Activated CD4-positive, alpha-beta T cell treated with anti-CD3 and anti-CD28 coated beads, Interleukin-2, amount 50 U/mL, for 1 hour (primary cell): ENCODE measurements at regions not wholly inside any gene's neighbourhood (a gene's known extent, or its start where the extent isn't known, plus 50 kb on each side); places are given as distances from the start of the nearest gene placed in this dataset.

Experiments
- DNase-seq: peaks from one replicate; pipeline ENCODE4 v3.0.0-alpha.2; 2020

- DNase-seq = no peak
These were observed 836.7 kb downstream of the CBLN2 start for GRCh38 chr18:71707400-71707799.

GRCh38 chr18:71689416-71690160 lies 854.6 kb downstream of the CBLN2 start:
- no peak for DNase-seq

GRCh38 chr18:71682591-71682990 lies 861.6 kb downstream of the CBLN2 start:
- DNase-seq = no peak

- DNase-seq = no peak
These were observed 866.0 kb downstream of the CBLN2 start for GRCh38 chr18:71678144-71678543.

DNA sequence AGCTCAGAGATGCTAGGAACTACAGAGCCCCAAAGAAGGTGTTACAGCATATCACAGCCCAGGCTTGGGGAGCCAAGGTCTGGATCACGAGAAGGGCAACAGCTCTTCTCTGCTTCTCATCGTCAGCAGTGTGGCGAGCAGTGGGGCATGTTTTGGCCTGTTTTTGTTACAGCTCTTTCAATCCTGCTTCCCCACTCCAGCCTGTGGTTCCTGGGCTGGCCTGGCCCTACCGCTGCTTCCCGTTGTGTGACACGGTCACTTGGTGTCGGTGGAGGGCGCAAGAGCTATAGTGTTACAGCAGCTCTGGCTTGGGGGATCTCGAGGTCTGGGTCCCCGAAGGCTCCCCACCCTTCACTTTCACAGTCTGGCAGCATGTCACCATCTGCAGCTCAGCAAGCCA lies 870.2 kb downstream of the CBLN2 start:
- no peak for DNase-seq

- no peak for DNase-seq
These were observed 870.6 kb downstream of the CBLN2 start for GRCh38 chr18:71673498-71673897.

- no peak for DNase-seq
These were observed 877.7 kb downstream of the CBLN2 start for GRCh38 chr18:71666481-71666880.

DNA sequence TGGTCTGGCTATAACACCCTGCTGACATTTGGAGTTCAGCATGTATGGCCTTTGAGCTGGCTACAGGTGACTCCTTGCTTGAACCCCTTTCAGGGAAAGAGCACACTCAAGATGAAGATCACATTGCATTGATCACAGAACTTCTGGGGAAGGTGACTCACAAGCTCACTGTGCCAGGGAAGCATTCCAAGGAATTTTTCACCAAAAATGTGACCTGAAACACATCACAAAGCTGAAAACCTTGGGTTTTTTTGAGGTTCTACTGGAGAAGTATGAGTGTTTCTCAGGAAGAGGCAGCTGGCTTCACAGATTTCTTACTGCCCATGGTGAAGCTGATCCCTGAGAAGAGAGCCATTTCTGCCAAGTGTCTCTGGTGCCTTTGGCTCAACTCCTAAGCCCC lies 879.0 kb downstream of the CBLN2 start:
- no peak for DNase-seq

DNA sequence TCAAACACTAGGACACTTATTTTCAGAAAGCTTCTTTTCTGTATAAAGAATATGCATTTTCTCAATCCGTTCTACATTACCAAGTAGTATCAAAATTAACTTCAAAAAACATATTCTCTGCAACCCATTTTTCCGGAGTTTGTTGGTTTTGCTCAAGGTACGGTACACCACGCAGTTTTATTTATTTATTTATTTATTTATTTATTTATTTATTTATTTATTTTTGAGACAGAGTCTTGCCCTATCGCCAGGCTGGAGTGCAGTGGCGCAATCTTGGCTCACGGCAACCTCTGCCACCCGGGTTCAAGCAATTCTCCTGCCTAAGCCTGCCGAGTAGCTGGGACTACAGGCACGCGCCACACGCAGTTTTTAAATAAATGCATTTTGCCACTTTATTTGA lies 900.3 kb downstream of the CBLN2 start:
- DNase-seq = no peak

DNA sequence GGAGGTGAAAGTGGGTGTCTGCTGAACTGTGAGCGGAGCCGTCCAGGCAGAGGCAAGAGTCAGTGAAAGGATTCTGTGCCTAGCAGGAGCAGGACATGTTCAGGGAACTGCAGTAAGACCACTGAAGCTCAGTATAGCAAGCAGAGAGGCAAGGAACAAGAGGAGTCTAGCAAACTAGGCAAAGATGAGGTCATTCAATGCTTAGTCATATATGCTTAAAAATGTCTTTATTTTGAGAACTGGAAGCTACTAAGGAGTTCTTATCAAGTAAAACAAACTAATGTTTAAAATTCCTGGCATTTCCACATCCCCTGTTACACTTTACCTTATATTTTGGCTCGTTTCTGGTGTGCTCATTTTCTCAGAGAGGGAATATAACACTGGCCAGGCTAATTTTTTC lies 913.4 kb downstream of the CBLN2 start:
- no peak for DNase-seq

DNA sequence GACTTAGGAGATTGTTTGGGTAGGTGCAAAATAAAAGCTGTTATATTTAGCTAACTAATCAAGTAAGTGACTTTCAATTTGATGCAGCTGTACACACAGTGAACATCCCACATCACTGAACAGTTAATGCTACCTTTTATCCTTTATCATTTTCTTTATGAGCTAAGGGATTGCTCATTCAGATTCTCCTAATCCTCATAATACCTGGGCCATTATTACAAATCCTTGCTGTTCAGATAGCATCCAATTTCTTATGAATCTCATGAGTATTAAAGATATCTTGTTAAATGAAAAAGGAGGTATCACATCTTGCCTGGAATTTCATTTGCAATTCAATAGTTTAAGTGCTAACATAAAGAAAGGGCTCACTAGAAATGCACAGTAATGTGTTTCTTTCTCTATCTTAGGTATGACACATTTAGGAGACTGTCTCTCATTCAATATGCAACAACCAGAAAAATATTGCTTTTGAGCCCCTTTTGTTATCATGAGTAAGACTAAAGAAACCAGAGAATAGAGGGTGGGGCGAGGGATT lies 918.5 kb downstream of the CBLN2 start:
- DNase-seq = no peak

- no peak for DNase-seq
These were observed 945.8 kb downstream of the CBLN2 start for GRCh38 chr18:71598374-71598773.

DNA sequence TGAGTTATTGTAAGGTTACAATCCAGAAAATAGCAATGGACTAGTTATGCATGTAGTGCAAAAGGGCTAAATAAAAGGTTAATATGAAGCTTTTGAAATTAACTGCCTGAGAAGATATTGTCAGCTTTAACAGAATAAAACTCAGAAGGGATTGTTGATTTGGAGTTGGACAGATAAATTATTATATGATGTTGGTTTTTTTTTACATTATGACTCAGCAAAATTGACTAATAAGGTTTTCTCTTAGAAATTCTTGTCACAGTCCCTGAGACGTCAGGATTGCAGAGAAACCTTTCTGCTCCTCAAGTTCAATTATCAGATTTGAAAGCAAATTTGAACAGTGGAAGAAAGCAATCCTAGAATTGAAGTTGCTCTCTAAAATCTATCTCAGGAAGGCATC lies 946.9 kb downstream of the CBLN2 start:
- no peak for DNase-seq

GRCh38 chr18:71583252-71583651 lies 960.9 kb downstream of the CBLN2 start:
- no peak for DNase-seq

GRCh38 chr18:71554686-71555085 lies 989.5 kb downstream of the CBLN2 start:
- DNase-seq = no peak

DNA sequence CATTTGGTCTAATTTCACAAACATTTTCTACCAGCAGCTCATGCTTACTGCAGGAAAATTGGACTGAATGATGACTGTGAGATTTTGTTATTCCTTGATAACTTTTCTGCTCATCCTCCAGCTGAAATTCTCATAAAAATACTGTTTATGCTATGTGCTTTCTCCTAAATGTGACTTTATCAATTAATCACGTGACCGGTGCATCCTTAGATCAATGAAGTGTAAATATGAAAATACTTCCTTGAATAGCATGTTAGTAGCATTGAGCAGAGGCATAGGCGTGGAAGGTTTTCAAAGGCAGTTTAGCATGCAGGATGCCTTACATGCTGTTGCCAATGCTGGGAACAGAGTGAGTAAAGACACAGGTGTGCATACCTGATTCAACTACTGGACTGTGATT lies 1002.5 kb downstream of the CBLN2 start:
- no peak for DNase-seq

DNA sequence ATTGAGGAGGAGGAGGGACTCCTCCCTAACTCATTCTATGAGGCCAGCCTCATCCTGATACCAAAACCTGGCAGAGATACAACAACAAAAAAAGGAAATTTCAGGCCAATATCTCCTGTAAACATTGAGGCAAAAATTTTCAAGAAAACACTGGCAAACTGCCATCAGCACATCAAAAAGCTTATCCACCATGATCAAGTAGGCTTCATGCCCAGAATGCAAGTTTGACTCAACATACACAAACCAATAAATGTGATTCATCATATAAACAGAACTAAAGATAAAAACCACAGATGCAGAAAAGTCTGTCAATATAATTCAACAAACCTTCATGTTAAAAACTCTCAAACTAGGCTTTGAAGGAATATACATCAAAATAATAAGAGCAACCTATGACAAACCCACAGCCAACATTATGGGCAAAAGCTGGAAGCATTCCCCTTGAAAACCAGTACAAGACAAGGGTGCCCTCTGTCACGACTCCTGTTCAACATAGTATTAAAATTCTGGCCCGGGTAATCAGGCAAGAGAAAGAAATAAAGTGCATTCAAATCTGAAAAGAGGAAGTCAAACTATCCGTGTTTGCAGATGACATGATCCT lies 1014.3 kb downstream of the CBLN2 start:
- no peak for DNase-seq

GRCh38 chr18:71523483-71524435 lies 1020.4 kb downstream of the CBLN2 start:
- no peak for DNase-seq

GRCh38 chr18:71505526-71505925 lies 1038.6 kb downstream of the CBLN2 start:
- DNase-seq = no peak

DNA sequence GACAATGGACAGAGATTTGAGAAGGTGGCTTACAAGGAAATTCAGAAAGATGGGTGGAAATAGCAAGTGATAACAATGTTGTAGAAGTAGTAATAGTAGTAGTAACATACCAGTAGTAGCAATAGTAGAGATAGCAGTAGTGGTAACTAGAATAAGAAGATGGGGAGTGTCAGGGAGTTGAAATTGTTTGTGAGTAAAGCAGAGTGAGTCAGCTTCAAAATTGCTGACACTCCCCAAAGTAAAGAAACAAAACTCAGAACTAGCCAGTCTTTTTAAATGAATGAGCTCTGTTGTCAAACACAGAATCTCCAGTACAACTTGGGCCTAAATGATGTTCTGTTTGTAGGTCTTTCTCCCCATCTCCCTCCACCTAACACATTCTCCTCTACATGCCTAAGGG lies 1040.9 kb downstream of the CBLN2 start:
- no peak for DNase-seq

DNA sequence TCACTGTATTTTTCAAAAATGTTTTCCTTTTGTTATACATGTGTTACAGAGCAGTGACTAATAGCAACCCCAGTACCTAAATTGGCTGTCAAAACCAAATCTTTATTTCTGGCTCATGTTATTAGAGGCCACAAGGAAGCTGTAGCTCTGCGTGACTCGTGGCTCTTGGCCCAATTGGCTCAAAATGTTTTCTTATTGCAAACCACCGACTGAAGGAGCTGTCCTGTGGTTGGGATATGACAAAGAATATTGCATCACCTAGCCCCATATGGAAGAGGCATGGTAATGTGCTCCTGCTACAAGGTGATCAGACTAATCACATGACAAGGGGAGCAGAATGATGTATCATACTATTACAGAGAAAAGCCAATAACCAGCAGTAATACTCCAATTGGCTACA lies 1058.5 kb downstream of the CBLN2 start:
- DNase-seq = no peak

DNA sequence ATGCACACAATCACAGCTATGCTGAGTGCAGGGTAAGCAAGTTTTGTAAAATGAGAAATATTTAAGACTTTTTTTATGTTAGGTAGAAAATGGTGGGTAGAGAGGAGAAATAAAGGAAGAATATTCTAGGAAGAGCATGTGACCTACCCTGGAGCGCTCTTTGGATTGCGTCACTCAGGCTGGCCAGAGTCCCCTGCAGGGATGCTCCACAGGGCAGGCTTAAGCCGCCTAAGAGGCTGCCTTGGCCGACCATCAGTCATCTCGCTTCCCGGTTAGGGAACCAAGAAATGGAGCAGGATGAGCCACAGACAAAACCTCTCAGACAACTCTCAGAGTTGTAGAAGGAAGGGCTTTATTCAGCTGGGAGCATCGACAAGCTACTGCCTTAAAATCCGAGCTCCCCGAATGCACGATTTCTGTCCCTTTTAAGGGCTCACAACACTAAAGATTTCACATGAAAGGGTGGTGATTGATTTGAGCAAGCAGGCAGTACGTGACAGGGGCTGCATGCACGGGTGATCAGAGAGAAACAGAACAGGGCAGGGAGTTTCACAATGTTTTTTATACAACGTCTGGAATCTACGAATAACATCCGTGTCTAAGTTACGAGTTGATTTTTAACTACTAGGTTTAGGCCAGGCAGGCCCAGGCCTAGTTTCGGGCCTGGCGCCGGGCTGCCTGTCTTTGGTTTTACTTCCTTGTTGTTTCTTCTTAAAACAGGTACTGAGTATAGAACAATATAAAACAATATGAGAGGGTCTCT lies 1072.0 kb downstream of the CBLN2 start:
- DNase-seq = no peak

GRCh38 chr18:71456206-71456605 lies 1087.9 kb downstream of the CBLN2 start:
- no peak for DNase-seq
